GM12874 (cell line): ENCODE measurements at regions not wholly inside any gene's neighbourhood (a gene's known extent, or its start where the extent isn't known, plus 50 kb on each side); places are given as distances from the start of the nearest gene placed in this dataset.

ENCODE experiments used
- TF ChIP-seq, protein P1 (sequence below): IDR thresholded peaks from 2 replicates; pipeline ENCODE4 v1.5.1; 2011; ENCODE audit warnings: low read depth, mild to moderate bottlenecking, control low read depth, low read length, moderate library complexity; ENCODE audit not compliant: insufficient read depth

DNA sequence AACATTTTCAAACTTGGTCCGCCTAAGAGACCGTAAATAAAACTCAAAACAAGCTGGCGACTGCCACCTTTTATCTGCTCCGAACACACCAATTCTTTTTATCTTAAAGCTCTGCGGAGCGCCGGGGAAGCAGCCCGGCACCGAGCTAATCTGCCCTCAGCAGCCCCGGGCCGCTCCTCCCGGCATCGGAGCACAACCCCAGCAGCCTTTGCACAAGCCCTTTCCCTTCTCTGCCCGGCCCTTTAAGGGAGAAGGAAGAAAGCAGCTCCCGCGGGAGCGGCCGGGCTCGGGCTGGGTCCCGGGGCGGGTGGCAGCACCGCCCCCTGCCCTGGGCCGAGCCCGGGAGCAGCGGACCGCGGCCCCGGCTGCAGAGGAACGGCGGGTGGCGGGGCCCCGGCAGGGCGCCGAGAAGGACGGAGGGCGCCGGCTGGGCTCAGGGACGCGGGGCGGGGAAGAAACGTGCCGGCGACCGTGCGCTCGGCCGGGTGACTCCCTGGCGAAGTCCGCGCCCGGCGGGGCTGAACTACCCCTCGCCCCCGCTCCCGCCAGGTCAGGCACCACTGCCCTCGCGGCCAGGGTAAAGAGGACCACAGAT lies 133.6 kb upstream of the C11orf58 start:
- TF ChIP-seq, protein P1, sequence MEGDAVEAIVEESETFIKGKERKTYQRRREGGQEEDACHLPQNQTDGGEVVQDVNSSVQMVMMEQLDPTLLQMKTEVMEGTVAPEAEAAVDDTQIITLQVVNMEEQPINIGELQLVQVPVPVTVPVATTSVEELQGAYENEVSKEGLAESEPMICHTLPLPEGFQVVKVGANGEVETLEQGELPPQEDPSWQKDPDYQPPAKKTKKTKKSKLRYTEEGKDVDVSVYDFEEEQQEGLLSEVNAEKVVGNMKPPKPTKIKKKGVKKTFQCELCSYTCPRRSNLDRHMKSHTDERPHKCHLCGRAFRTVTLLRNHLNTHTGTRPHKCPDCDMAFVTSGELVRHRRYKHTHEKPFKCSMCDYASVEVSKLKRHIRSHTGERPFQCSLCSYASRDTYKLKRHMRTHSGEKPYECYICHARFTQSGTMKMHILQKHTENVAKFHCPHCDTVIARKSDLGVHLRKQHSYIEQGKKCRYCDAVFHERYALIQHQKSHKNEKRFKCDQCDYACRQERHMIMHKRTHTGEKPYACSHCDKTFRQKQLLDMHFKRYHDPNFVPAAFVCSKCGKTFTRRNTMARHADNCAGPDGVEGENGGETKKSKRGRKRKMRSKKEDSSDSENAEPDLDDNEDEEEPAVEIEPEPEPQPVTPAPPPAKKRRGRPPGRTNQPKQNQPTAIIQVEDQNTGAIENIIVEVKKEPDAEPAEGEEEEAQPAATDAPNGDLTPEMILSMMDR, result no peak

DNA sequence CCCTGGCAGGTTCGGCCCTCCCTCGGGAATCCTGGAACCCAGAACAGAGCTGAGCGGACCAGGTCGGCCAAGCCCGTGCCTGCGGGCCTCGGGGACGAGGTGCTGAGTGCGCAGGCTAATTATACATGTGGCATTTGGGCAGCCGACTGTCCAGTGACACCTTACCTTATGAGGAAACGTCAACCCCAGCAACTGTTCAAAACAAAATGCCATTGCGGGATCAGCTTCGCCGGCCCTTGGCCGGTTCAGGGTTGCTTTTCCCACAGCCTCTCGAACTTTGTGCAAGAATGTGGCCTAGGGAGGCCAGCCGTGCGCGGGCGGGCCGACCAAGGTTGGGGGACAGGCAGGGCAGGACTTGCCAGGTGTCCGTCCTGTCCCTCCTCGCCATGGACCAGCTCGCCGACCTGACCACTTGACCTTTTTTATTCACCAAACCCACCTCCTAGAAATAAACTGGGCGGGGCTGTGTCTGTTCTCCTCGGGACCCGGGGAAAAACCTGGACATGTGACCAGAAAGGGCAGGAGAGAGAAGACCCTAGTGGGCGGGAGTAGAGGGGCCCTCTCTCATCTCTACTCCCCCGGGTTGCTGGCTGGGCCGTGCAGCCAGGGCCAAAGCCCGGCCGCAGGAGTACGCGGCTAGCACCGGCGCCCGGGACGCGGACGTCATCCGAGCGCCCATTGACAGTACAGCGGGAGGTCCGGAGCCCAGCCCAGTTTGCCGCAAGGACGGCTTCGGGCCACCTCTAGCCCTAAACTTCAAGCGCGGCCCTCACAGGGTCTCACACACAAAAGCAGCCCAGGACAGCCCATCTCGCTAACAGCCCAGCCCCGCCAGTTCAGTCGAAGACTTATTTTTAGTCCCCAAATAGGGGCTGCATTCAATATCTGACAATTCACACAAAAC lies 134.3 kb upstream of the C11orf58 start:
- TF ChIP-seq, protein P1, result no peak

DNA sequence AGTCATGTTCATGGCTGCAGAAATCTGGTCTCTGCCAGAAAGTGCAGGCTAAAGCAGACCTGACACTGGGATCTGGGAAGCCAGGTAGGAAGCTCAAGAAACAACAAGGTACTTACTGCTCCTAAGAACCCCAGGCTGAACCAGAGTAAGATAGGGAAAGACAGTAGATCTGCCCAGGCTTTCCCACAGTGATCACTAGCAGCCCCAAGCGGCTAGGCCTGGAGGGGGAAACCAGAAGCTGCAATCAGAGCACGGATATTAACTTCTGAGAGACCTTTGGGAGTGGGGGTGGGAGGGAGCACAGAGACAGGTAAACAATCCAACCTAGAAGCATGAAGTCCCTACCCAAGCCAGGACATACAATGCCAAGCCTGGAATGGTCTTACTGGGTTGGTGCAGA lies 135.2 kb upstream of the C11orf58 start:
- TF ChIP-seq, protein P1, result no peak

DNA sequence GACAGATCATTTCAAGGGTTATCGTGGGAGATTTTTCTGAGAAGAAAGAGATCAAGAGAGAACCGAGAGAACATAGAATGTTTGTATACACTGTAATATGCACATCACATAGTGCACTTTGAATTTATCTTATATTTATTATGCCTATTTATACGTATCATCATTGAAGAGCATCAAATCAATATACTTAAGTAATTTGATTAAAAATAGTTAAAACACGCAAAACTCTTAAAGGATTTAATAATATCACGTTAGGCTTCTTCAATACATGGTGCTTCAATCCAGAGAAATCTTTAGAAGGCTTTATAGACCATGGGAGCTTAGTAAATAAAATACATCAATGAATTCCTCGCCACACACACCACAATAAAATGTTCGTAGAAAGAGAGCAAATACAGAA lies 139.5 kb upstream of the C11orf58 start:
- TF ChIP-seq, protein P1, result no peak

DNA sequence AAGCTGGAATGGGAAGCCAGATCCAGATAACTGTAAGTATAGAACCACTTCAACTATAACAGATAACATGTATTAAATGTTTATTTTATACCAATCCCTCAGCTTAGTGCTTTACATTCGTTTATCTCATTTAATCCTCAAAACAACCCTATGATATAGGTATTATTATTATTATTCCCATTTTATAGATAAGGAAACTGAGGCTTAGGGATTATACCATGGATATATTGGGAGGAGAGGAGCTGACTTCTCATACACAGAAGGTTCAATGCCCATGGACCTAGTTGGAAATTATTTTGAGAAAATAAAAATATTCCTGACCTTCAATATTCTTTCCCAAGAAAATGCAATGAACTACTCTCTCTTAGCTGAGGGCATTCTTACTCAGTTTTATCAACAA lies 140.4 kb upstream of the C11orf58 start:
- TF ChIP-seq, protein P1, result no peak

DNA sequence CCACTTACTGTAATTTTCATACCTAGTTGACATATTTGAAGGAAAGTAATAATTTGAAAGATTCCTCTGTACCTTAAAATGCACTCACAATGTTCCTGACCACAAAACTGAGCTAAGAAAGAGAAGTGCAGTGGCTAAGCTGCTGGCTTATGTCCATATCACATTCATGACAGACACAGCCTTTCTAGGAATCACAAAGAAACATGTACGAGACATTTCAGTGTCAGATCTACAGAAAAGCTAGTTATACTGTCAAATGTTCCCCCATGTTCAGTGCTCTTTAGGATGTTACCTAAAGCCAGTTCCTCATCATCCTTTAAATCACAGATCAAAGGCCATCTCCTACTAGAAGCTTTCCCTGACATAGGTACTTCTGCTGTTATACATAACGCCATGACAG lies 142.2 kb upstream of the C11orf58 start:
- TF ChIP-seq, protein P1, result no peak

DNA sequence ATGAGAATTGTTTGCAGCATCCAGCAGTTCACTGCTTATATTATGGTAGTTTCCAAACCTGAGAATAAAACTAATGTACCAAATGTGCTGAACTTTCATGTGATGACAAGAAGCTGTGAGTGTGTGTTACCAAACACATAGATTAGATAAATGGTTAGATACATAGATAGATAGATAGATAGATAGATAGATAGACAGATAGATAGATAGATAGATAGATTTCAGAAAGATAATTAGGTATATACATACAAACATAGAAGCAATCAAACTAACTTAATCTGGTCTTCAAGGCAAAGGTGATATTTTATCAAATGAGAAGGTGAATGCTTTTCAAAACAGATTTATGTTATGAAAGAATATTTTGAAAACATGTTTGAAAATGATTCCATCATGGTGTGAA lies 147.3 kb upstream of the C11orf58 start:
- TF ChIP-seq, protein P1, result no peak
